ENCODE measurements at regions not wholly inside any gene's neighbourhood (a gene's known extent, or its start where the extent isn't known, plus 50 kb on each side); places are given as distances from the start of the nearest gene placed in this dataset.

DNA sequence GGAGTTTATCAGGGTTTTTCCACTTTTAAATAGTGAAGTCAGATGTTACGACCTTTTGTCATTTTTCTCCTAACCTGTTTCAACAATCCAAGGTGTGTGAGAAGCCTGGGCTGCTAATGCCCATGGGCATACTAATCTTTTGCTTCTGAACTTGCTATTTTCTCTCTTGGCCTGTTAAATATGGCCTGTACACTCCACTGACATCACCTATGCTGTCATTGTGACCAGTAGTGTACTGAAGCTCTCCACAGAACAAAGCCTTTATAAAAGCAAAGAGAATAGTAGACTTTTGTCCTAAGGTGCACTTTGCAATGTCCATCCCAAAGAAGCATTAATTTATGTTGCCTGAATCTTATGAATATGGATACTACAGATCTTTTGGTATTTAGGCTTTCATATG lies 1490.5 kb downstream of the STIM2 start:
- no peak overlapping the region for H3K4me3 ChIP-seq (ENCODE audit: low read length)
- no peak for DNase-seq (ENCODE audit: low read depth, low spot score)

DNA sequence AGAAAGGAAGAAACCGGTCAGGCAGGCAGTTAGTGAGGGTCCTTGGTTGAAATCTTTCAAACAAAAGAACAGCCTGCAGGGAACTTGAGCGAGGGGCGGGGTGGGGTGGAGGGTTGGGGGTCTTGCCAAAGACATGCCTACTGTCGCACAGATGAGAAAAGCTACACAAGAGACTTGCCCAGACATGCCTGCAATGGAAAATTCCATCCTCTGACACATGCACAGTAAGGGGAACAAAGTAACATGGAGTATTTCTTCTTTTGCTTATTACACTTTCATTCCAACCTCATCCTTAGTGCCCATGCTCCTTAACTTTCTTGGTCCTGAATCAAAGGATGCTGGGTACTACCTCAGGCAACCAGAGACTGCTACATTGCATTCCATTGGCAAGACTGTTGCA lies 1491.2 kb downstream of the STIM2 start:
- H3K4me3 ChIP-seq (ENCODE audit: low read length), result no peak overlapping the region
- no peak for DNase-seq (ENCODE audit: low read depth, low spot score)

DNA sequence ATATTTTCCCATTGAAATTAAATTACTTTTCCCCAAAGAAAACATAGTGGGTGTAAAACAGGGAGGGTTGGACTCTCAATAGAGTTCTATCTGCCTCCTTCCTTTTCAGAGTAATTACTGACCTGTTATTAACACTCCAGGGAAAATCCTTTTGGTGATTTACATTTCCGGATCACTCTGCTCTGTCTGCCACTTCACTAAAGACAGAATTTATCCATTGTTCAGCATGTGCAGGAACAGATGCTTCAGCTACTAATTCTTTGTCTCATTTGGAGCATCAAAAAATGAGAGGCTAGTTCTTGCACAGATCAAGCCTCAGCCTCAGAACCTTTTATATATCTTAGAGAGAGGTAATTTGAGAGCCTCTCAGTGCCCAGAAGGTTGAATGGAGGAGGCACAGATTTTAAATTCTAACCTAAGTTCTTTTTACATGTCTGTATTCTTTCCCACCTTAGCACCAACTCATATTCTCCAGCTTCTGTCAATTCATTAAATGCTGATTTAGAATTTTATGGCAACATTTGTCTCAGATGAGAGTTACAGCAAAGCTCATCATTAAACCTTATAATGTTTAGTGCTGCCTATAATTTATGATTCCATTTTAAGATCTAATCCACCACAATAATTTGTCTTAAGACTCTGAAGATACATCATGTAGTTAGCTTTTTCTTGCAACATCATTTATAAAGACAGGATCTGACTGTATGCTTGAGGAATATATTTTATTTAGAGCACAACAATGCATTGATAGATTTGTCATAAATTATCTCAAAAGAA lies 1494.4 kb downstream of the STIM2 start:
- no peak overlapping the region for H3K4me3 ChIP-seq (ENCODE audit: low read length)

GRCh38 chr4:28357990-28358389 lies 1497.3 kb downstream of the STIM2 start:
- H3K4me3 ChIP-seq (ENCODE audit: low read length), result no peak overlapping the region
- no peak for DNase-seq (ENCODE audit: low read depth, low spot score)

More for the DNA sequence above, 1494.4 kb downstream of the STIM2 start:
- DNase-seq (ENCODE audit: low read depth, low spot score), result no peak

GRCh38 chr4:28358606-28359005 lies 1498.0 kb downstream of the STIM2 start:
- no peak overlapping the region for H3K4me3 ChIP-seq (ENCODE audit: low read length)
- DNase-seq (ENCODE audit: low read depth, low spot score), result no peak

GRCh38 chr4:28360681-28361080 lies 1500.0 kb downstream of the STIM2 start:
- DNase-seq (ENCODE audit: low read depth, low spot score), result no peak

GRCh38 chr4:28362169-28362568 lies 1501.5 kb downstream of the STIM2 start:
- no peak overlapping the region for H3K4me3 ChIP-seq (ENCODE audit: low read length)
- DNase-seq (ENCODE audit: low read depth, low spot score), result no peak

More at GRCh38 chr4:28360681-28361080, 1500.0 kb downstream of the STIM2 start:
- no peak overlapping the region for H3K4me3 ChIP-seq (ENCODE audit: low read length)

DNA sequence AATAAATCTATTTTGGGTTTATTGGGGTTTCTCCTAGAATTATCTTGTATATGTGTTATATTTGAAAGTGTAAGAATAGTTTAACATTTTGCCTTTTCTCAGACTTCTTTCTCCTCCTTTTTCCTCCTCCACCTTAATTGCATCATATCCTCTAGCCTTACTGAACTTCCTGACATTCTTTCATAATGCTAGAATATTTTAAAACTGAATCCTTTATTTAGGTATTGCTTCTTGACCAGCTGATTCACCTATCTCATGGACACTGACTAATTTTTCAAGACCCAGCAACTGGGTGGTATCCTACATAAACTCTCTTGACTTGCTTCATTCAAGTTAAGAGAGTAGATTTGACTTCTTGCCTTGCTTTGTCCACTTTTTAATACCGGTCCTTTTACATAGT lies 1508.9 kb downstream of the STIM2 start:
- DNase-seq (ENCODE audit: low read depth, low spot score), result no peak
- H3K4me3 ChIP-seq (ENCODE audit: low read length), result no peak overlapping the region

GRCh38 chr4:28373191-28373590 lies 1512.5 kb downstream of the STIM2 start:
- H3K4me3 ChIP-seq (ENCODE audit: low read length), result no peak overlapping the region
- no peak for DNase-seq (ENCODE audit: low read depth, low spot score)

- H3K4me3 ChIP-seq (ENCODE audit: low read length), result no peak overlapping the region
- DNase-seq (ENCODE audit: low read depth, low spot score), result no peak
Measured at GRCh38 chr4:28373601-28374000, 1513.0 kb downstream of the STIM2 start.

- H3K4me3 ChIP-seq (ENCODE audit: low read length), result no peak overlapping the region
- DNase-seq (ENCODE audit: low read depth, low spot score), result no peak
Measured at GRCh38 chr4:28378109-28378830, 1517.6 kb downstream of the STIM2 start.

GRCh38 chr4:28385801-28386200 lies 1525.2 kb downstream of the STIM2 start:
- no peak overlapping the region for H3K4me3 ChIP-seq (ENCODE audit: low read length)
- no peak for DNase-seq (ENCODE audit: low read depth, low spot score)

GRCh38 chr4:28386776-28387175 lies 1526.1 kb downstream of the STIM2 start:
- no peak for DNase-seq (ENCODE audit: low read depth, low spot score)

GRCh38 chr4:28388471-28388870 lies 1527.8 kb downstream of the STIM2 start:
- H3K4me3 ChIP-seq (ENCODE audit: low read length), result no peak overlapping the region
- no peak for DNase-seq (ENCODE audit: low read depth, low spot score)

More at GRCh38 chr4:28386776-28387175, 1526.1 kb downstream of the STIM2 start:
- no peak overlapping the region for H3K4me3 ChIP-seq (ENCODE audit: low read length)

- DNase-seq (ENCODE audit: low read depth, low spot score), result no peak
- no peak overlapping the region for H3K4me3 ChIP-seq (ENCODE audit: low read length)
Measured at GRCh38 chr4:28391877-28392276, 1531.2 kb downstream of the STIM2 start.

- H3K4me3 ChIP-seq (ENCODE audit: low read length), result no peak overlapping the region
- no peak for DNase-seq (ENCODE audit: low read depth, low spot score)
Measured at GRCh38 chr4:28402751-28403150, 1542.1 kb downstream of the STIM2 start.

GRCh38 chr4:28421221-28421620 lies 1560.6 kb downstream of the STIM2 start:
- no peak for DNase-seq (ENCODE audit: low read depth, low spot score)

DNA sequence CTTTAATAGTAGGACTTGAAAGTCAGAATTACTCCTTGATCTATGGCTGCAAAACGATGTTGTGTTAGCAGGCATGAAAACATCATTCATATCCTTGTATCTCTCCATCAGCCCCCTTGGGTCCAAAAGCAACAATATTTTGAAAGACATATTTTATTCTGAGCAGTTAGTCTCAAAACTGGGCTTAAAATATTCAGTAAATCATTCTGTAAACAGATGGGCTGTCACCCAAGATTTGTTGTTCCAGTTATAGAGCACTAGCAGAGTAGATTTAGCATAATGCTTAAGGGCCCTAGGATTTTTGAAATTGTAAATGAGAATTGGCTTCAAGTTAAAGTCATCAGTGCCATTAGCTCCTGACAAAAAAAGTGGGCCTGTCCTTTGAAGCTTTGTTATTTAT lies 1565.6 kb downstream of the STIM2 start:
- H3K4me3 ChIP-seq (ENCODE audit: low read length), result no peak overlapping the region
- no peak for DNase-seq (ENCODE audit: low read depth, low spot score)

More at GRCh38 chr4:28421221-28421620, 1560.6 kb downstream of the STIM2 start:
- no peak overlapping the region for H3K4me3 ChIP-seq (ENCODE audit: low read length)

DNA sequence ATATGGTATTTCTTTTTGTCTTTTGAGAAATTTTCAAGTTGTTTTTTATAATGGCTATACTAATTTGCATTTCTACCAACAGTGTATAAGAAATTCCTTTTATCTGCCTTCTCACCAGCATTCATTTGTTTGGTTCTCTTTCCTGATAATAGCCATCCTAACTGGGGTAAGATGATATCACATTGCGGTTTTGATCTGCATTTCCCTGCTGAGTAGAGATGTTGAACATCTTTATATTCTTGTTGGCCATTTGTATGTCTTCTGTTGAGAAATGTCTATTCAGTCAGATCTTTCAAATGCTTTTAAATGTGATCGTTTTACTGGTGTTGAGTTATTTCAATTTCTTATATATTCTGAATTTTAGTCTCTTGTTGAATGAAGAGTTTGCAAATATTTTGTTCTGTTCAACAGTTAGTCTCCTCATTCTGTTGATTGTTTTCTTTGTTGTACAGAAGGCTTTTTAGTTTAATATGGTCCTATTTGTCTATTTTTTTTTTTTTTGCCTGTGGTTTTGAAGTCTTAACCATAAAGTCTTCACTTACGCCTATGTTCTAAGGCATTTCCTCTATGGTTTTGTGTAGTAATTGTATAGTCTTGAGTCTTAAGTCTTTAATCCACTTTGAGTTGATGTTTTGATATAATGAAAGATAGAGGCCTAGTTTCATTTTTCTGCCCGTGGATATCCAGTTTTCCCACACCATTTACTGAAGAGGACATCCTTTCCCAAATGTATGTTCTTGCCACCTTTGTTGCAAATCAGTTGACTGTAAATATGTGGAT lies 1566.9 kb downstream of the STIM2 start:
- no peak for DNase-seq (ENCODE audit: low read depth, low spot score)
- no peak overlapping the region for H3K4me3 ChIP-seq (ENCODE audit: low read length)

Data from Jurkat, Clone E6-1 (cell line).